ENCODE measurements at regions not wholly inside any gene's neighbourhood (a gene's known extent, or its start where the extent isn't known, plus 50 kb on each side); places are given as distances from the start of the nearest gene placed in this dataset.

- ChIA-PET CTCF (no interaction called here), POLR2A (no interaction called here)
- DNase-seq (ENCODE audit: low spot score): no peak
- Mint-ChIP-seq H3K27ac (no peak overlapping the region), H3K36me3 (no peaks in the 10 kb centered on the region), H3K4me3 (no peak overlapping the region), H3K4me1 (peaks cover 15% of the 10 kb centered on the region), H3K9me3 (peaks cover 10% of the 10 kb centered on the region), H3K27me3 (ENCODE audit: low read depth) (no peaks in the 10 kb centered on the region)
- no peak for ATAC-seq
- TF ChIP-seq OVOL2 (CRISPR knock-in tag; IDR thresholded peaks at IDR 0.05; ENCODE audit: borderline replicate concordance) (no peak), CTCF (IDR thresholded peaks at IDR 0.05) (no peak), FOXJ3 (CRISPR knock-in tag; IDR thresholded peaks at IDR 0.05; ENCODE audit: borderline replicate concordance) (no peak), FOXP1 (CRISPR knock-in tag; IDR thresholded peaks at IDR 0.05; ENCODE audit: borderline replicate concordance) (no peak), ZNF423 (CRISPR knock-in tag; IDR thresholded peaks at IDR 0.05) (no peak), PREB (CRISPR knock-in tag; IDR thresholded peaks at IDR 0.05; ENCODE audit: borderline replicate concordance) (no peak), GABPB1 (CRISPR knock-in tag; IDR thresholded peaks at IDR 0.05) (no peak), ZNF425 (CRISPR knock-in tag; conservative IDR thresholded peaks at IDR 0.05) (no peak), SMAD3 (CRISPR knock-in tag; IDR thresholded peaks at IDR 0.05; ENCODE audit: borderline replicate concordance) (no peak), SOX15 (CRISPR knock-in tag; IDR thresholded peaks at IDR 0.05) (no peak), ATF2 (CRISPR knock-in tag; IDR thresholded peaks at IDR 0.05; ENCODE audit: borderline replicate concordance, low read depth) (no peak), IRF1 (CRISPR knock-in tag; IDR thresholded peaks at IDR 0.05) (no peak), ZBTB43 (CRISPR knock-in tag; IDR thresholded peaks at IDR 0.05) (no peak), ELF4 (CRISPR knock-in tag; IDR thresholded peaks at IDR 0.05; ENCODE audit: low read depth) (no peak), ZNF671 (CRISPR knock-in tag; IDR thresholded peaks at IDR 0.05) (no peak), ZNF232 (CRISPR knock-in tag; IDR thresholded peaks at IDR 0.05) (no peak)
Measured at GRCh38 chr2:36172824-36173223, 182.8 kb upstream of the CRIM1 start.

- ATAC-seq (no peak), DNase-seq (ENCODE audit: low spot score) (no peak)
- no peak overlapping the region for H3K4me3 Mint-ChIP-seq
- H3K9me3 Mint-ChIP-seq: no peaks in the 10 kb centered on the region
- peak overlapping the region; percentile 31; the same call in 1 of the 2 replicates for H3K27ac Mint-ChIP-seq
- CTCF ChIA-PET: no interaction called here
- peaks cover 15% of the 10 kb centered on the region for H3K4me1 Mint-ChIP-seq
- H3K36me3 Mint-ChIP-seq: no peaks in the 10 kb centered on the region
- H3K27me3 Mint-ChIP-seq (ENCODE audit: low read depth): no peaks in the 10 kb centered on the region
- POLR2A ChIA-PET: no interaction called here
- TF ChIP-seq ZNF671 (CRISPR knock-in tag; IDR thresholded peaks at IDR 0.05) (no peak), KAT7 (CRISPR knock-in tag; IDR thresholded peaks at IDR 0.05; ENCODE audit: borderline replicate concordance) (no peak), TEAD4 (CRISPR knock-in tag; IDR thresholded peaks at IDR 0.05) (no peak), SMAD4 (CRISPR knock-in tag; IDR thresholded peaks at IDR 0.05) (no peak), GRHL2 (CRISPR knock-in tag; IDR thresholded peaks at IDR 0.05; ENCODE audit: insufficient replicate concordance, severe bottlenecking) (no peak), PRRX2 (CRISPR knock-in tag; IDR thresholded peaks at IDR 0.05) (no peak), ZNF138 (CRISPR knock-in tag; conservative IDR thresholded peaks at IDR 0.05) (no peak), MLX (CRISPR knock-in tag; IDR thresholded peaks at IDR 0.05) (no peak), ELF4 (CRISPR knock-in tag; IDR thresholded peaks at IDR 0.05; ENCODE audit: low read depth) (no peak), E2F4 (CRISPR knock-in tag; IDR thresholded peaks at IDR 0.05; ENCODE audit: borderline replicate concordance, low read depth) (no peak), JUN (CRISPR knock-in tag; IDR thresholded peaks at IDR 0.05) (no peak)
Measured at GRCh38 chr2:36170805-36171204, 184.8 kb upstream of the CRIM1 start.

All from WTC11 (cell line).